Colonic mucosa (tissue), 4 donors: ENCODE measurements at regions not wholly inside any gene's neighbourhood (a gene's known extent, or its start where the extent isn't known, plus 50 kb on each side); places are given as distances from the start of the nearest gene placed in this dataset.

ENCODE experiments used
- DNase-seq: peaks from one replicate; pipeline ENCODE4 v3.0.0-alpha.2; 2020
- H3K27ac ChIP-seq: fragments of 200-600 bp; one replicate; pipeline ENCODE4 v1.8.0; 2021
- H3K27me3 ChIP-seq: fragments of 200-600 bp; one replicate; pipeline ENCODE4 v1.8.0; 2021
- H3K36me3 ChIP-seq: fragments of 200-600 bp; one replicate; pipeline ENCODE4 v1.8.0; 2021
- H3K4me1 ChIP-seq: fragments of 200-600 bp; one replicate; pipeline ENCODE4 v1.8.0; 2021; ENCODE audit warnings: mild to moderate bottlenecking
- H3K4me3 ChIP-seq: fragments of 200-600 bp; one replicate; pipeline ENCODE4 v1.8.0; 2021
- H3K9ac ChIP-seq, 2 donors: one replicate each; pipeline ENCODE4 v1.7.0; 2013; ENCODE audit warnings: control low read depth in 2 of 2, low read depth in 2 of 2, low read length in 2 of 2
- H3K9me3 ChIP-seq: fragments of 200-600 bp; one replicate; pipeline ENCODE4 v1.8.0; 2021
- CTCF ChIP-seq: fragments of 200-600 bp; IDR thresholded peaks from one replicate; pipeline ENCODE4 v1.8.0; 2022; ENCODE audit warnings: antibody characterized with exemption, mild to moderate bottlenecking
- intact Hi-C: fragments of 100-400 bp; cut with DNase I; formaldehyde crosslinking; loops from one replicate; pipeline ENCODE4 v1.14.1; 2022
- donor health status: healthy.
- donor health status: DM: no; HTN: no; CAD: no.
- donor health status: DM: no; HTN: no; CAD: no.

GRCh38 chr15:95371664-95372063, 958.8 kb upstream of the NR2F2 start:
- Histone ChIP-seq H3K4me1 (no peaks in the 10 kb centered on the region), H3K9me3 (no peaks in the 10 kb centered on the region), H3K36me3 (no peaks in the 10 kb centered on the region), H3K27ac (no peak overlapping the region), H3K27me3 (no peaks in the 10 kb centered on the region), H3K4me3 (no peak overlapping the region), H3K9ac (no peak overlapping the region)
- intact Hi-C loops = no loop called here
- TF ChIP-seq CTCF = no peak
- no peak for DNase-seq

GRCh38 chr15:95375281-95375680, 955.2 kb upstream of the NR2F2 start:
- no peaks in the 10 kb centered on the region for H3K4me1 ChIP-seq
- no peak overlapping the region for H3K9ac ChIP-seq
- no peak overlapping the region for H3K27ac ChIP-seq
- intact Hi-C loops = no loop called here
- no peak for DNase-seq
- no peaks in the 10 kb centered on the region for H3K9me3 ChIP-seq
- no peak for TF ChIP-seq CTCF
- no peak overlapping the region for H3K4me3 ChIP-seq
- H3K27me3 ChIP-seq = no peaks in the 10 kb centered on the region
- no peaks in the 10 kb centered on the region for H3K36me3 ChIP-seq

DNA sequence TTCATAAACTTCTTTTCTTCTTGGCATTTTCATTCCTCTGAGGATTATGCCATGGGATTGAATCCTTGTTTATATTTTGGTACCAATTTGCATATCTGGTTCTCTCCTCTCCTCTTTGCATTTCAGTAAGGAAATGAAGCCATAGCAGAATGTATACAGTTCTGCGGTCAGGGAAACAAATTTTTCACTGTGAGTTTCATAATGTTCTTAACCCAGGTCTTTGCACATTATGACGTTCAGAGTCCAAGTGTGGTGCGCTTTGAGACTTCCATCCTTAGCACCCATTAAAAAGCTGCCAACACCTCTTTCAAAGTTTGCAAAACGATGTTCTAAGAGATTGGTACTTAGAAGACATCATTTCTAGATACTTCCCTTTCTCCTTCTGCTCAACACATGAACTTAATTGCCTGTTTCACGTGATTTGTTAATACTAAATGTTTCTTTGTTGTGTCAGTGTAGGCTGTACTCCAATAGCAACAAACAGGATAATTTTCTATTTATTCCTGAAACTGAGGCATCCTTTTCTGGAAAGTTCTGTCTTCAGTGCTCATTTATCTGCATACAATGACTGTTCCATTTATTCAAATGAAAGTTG, 953.1 kb upstream of the NR2F2 start:
- Histone ChIP-seq H3K27me3 (no peaks in the 10 kb centered on the region), H3K4me3 (no peak overlapping the region), H3K9ac (no peak overlapping the region), H3K9me3 (no peaks in the 10 kb centered on the region), H3K36me3 (no peaks in the 10 kb centered on the region), H3K4me1 (no peaks in the 10 kb centered on the region), H3K27ac (no peak overlapping the region)
- no peak for TF ChIP-seq CTCF
- intact Hi-C loops = no loop called here
- DNase-seq = no peak

DNA sequence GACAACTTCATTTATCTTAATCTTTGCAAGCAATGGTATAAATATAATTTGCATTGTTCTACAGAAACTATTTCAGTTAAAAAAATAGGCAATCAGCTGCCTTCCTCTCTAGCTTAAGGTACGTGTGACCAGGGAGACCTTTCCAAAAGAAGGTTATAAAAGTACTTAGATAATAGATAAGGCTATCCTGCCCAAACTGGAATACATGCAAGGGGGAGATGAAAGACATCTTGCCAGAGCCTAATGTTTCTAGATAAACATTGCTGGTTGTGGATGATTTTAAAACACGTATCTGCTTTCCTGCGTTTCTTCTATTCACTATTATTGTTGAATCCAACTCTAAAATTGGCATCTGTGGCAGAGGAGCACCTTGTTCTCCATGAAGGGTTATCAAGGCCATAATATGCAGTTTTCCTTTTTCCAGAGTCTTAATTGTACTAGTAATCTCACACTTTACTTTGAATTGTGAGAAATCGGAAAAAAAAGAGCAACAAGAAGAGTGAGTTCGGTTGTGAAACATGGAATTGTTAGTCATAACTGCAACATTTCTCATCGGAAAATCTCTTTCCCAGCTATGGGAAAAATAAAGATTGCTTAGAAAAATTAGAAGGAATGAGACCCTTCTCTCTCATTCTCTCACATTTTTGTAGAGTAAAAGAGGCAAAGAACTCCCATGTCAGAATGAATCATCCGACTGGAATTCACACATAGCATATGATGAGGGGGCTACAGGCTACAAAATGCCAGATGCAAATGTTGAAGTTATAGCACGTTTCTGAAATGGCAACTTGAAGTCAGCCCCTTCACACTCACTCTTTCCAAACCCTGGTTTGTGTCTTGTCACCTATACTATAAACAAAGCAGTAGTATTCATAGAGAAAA, 936.1 kb upstream of the NR2F2 start:
- DNase-seq = no peak
- Histone ChIP-seq H3K36me3 (no peaks in the 10 kb centered on the region), H3K4me1 (no peaks in the 10 kb centered on the region), H3K27me3 (no peaks in the 10 kb centered on the region), H3K9ac (no peak overlapping the region), H3K27ac (no peak overlapping the region), H3K4me3 (no peak overlapping the region), H3K9me3 (no peaks in the 10 kb centered on the region)
- TF ChIP-seq CTCF = no peak
- intact Hi-C loops = no loop called here

GRCh38 chr15:95400428-95400827, 930.1 kb upstream of the NR2F2 start:
- Histone ChIP-seq H3K36me3 (no peaks in the 10 kb centered on the region), H3K4me1 (no peaks in the 10 kb centered on the region), H3K27me3 (no peaks in the 10 kb centered on the region), H3K9me3 (no peaks in the 10 kb centered on the region), H3K27ac (no peak overlapping the region), H3K4me3 (no peak overlapping the region), H3K9ac (no peak overlapping the region)
- DNase-seq = no peak
- no peak for TF ChIP-seq CTCF
- intact Hi-C loops = no loop called here
